ENCODE measurements at regions not wholly inside any gene's neighbourhood (a gene's known extent, or its start where the extent isn't known, plus 50 kb on each side); places are given as distances from the start of the nearest gene placed in this dataset.

GRCh38 chr10:3241274-3241921 lies 68.8 kb upstream of the PITRM1 start:
- TF ChIP-seq, protein P1, sequence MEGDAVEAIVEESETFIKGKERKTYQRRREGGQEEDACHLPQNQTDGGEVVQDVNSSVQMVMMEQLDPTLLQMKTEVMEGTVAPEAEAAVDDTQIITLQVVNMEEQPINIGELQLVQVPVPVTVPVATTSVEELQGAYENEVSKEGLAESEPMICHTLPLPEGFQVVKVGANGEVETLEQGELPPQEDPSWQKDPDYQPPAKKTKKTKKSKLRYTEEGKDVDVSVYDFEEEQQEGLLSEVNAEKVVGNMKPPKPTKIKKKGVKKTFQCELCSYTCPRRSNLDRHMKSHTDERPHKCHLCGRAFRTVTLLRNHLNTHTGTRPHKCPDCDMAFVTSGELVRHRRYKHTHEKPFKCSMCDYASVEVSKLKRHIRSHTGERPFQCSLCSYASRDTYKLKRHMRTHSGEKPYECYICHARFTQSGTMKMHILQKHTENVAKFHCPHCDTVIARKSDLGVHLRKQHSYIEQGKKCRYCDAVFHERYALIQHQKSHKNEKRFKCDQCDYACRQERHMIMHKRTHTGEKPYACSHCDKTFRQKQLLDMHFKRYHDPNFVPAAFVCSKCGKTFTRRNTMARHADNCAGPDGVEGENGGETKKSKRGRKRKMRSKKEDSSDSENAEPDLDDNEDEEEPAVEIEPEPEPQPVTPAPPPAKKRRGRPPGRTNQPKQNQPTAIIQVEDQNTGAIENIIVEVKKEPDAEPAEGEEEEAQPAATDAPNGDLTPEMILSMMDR (IDR thresholded peaks at IDR 0.05), result no peak
- no peak for TF ChIP-seq POLR2A (IDR thresholded peaks at IDR 0.05)
